ENCODE measurements at regions not wholly inside any gene's neighbourhood (a gene's known extent, or its start where the extent isn't known, plus 50 kb on each side); places are given as distances from the start of the nearest gene placed in this dataset.

- H3K27me3 ChIP-seq (ENCODE audit: control insufficient read depth in 4 of 4, insufficient read depth in 4 of 4, low read length in 3 of 4): no peaks in the 10 kb centered on the region
- no peaks in the 10 kb centered on the region for H3K4me1 ChIP-seq (ENCODE audit: control insufficient read depth in 4 of 4, insufficient read depth in 4 of 4, low read length in 3 of 4)
- no peak for TF ChIP-seq TAF1 (conservative IDR thresholded peaks at IDR 0.05)
- no peak for TF ChIP-seq YY1 (IDR thresholded peaks at IDR 0.05)
- no peak for TF ChIP-seq FOXA1 (IDR thresholded peaks at IDR 0.05)
- no peak overlapping the region for H3K9ac ChIP-seq (ENCODE audit: low read depth in 1 of 2, low read length in 2 of 2)
- 85% methylated on average over 10 of the region's 10 CpGs for WGBS
- no peak overlapping the region for H3K4me3 ChIP-seq (ENCODE audit: low read depth in 1 of 3, low read length in 3 of 3)
- DNase-seq (ENCODE audit: low spot score): no peak
- H3K27ac ChIP-seq (ENCODE audit: low read depth in 1 of 2, low read length in 2 of 2): no peak overlapping the region
- H3K36me3 ChIP-seq (ENCODE audit: control insufficient read depth in 4 of 4, insufficient read depth in 3 of 4, low read depth in 1 of 4, low read length in 3 of 4): no peaks in the 10 kb centered on the region
- H3K9me3 ChIP-seq (ENCODE audit: control insufficient read depth in 4 of 4, low read length in 3 of 4): peaks cover 0 to 11% (median 3%) of the 10 kb centered on the region in 4 donors
These were observed 464.9 kb downstream of the EIPR1 start for GRCh38 chr2:2912731-2913130.

GRCh38 chr2:2912293-2912692 is 465.3 kb downstream of the EIPR1 start:
- H3K9ac ChIP-seq (ENCODE audit: low read depth in 1 of 2, low read length in 2 of 2): no peak overlapping the region
- no peak overlapping the region for H3K27ac ChIP-seq (ENCODE audit: low read depth in 1 of 2, low read length in 2 of 2)
- H3K4me3 ChIP-seq (ENCODE audit: low read depth in 1 of 3, low read length in 3 of 3): no peak overlapping the region
- H3K27me3 ChIP-seq (ENCODE audit: control insufficient read depth in 4 of 4, insufficient read depth in 4 of 4, low read length in 3 of 4): no peaks in the 10 kb centered on the region
- TF ChIP-seq HNF4A (conservative IDR thresholded peaks at IDR 0.05) (no peak), RXRA (IDR thresholded peaks at IDR 0.05) (no peak), MAX (IDR thresholded peaks at IDR 0.05) (no peak), FOXA1 (IDR thresholded peaks at IDR 0.05) (no peak), RAD21 (IDR thresholded peaks at IDR 0.05) (no peak), REST (IDR thresholded peaks at IDR 0.05) (no peak), GABPA (IDR thresholded peaks at IDR 0.05 in 1 of 2, conservative IDR thresholded peaks at IDR 0.05 in 1 of 2) (no peak), ZBTB33 (IDR thresholded peaks at IDR 0.05) (no peak), FOXA2 (IDR thresholded peaks at IDR 0.05) (no peak), JUND (IDR thresholded peaks at IDR 0.05) (no peak), CTCF (IDR thresholded peaks at IDR 0.05; ENCODE audit: low read depth, low read length, missing input control) (no peak), SP1 (IDR thresholded peaks at IDR 0.05) (no peak)
- WGBS: 80% methylated on average over 3 of the region's 3 CpGs
- DNase-seq (ENCODE audit: low spot score): no peak
- H3K4me1 ChIP-seq (ENCODE audit: control insufficient read depth in 4 of 4, insufficient read depth in 4 of 4, low read length in 3 of 4): no peaks in the 10 kb centered on the region
- H3K9me3 ChIP-seq (ENCODE audit: control insufficient read depth in 4 of 4, low read length in 3 of 4): peaks cover 0 to 11% (median 3%) of the 10 kb centered on the region in 4 donors
- no peaks in the 10 kb centered on the region for H3K36me3 ChIP-seq (ENCODE audit: control insufficient read depth in 4 of 4, insufficient read depth in 3 of 4, low read depth in 1 of 4, low read length in 3 of 4)

Data from liver (tissue), 8 donors.